SHP77 (cell line): ENCODE measurements at regions not wholly inside any gene's neighbourhood (a gene's known extent, or its start where the extent isn't known, plus 50 kb on each side); places are given as distances from the start of the nearest gene placed in this dataset.
"Not testable (repeated sequence)": the region's sequence is repeated elsewhere in the genome, so short reads cannot be mapped to it uniquely, and the experiment has no call there.

Experiments used
- DNase-seq, 2 experiments: peaks; one replicate each; lab custom pipeline; 2025; lab: John Stamatoyannopoulos, UW

- DNase-seq = no peak
Measured at GRCh38 chr20:55685425-55685824, 319.9 kb downstream of the CBLN4 start.

GRCh38 chr20:55684578-55684977 lies 320.7 kb downstream of the CBLN4 start:
- no peak for DNase-seq

- no peak for DNase-seq
Measured at GRCh38 chr20:55678970-55679667, 326.2 kb downstream of the CBLN4 start.

- DNase-seq = no peak
Measured at GRCh38 chr20:55678126-55678525, 327.2 kb downstream of the CBLN4 start.

- DNase-seq = no peak
Measured at GRCh38 chr20:55677011-55677410, 328.3 kb downstream of the CBLN4 start.

- no peak for DNase-seq
Measured at GRCh38 chr20:55676097-55676496, 329.2 kb downstream of the CBLN4 start.

- DNase-seq = no peak
Measured at GRCh38 chr20:55668631-55669030, 336.7 kb downstream of the CBLN4 start.

- no peak for DNase-seq
Measured at GRCh38 chr20:55667955-55668354, 337.4 kb downstream of the CBLN4 start.

GRCh38 chr20:55667024-55667423 lies 338.3 kb downstream of the CBLN4 start:
- no peak for DNase-seq

- no peak for DNase-seq
Measured at GRCh38 chr20:55656231-55656775, 349.0 kb downstream of the CBLN4 start.

GRCh38 chr20:55650657-55651360 lies 354.5 kb downstream of the CBLN4 start:
- no peak for DNase-seq

GRCh38 chr20:55649254-55649653 lies 356.1 kb downstream of the CBLN4 start:
- no peak for DNase-seq

- DNase-seq = no peak
Measured at GRCh38 chr20:55646851-55647250, 358.5 kb downstream of the CBLN4 start.

- DNase-seq = no peak
Measured at GRCh38 chr20:55641497-55641896, 363.8 kb downstream of the CBLN4 start.

GRCh38 chr20:55635870-55636269 lies 369.4 kb downstream of the CBLN4 start:
- DNase-seq = no peak

GRCh38 chr20:55632592-55632991 lies 372.7 kb downstream of the CBLN4 start:
- DNase-seq = no peak

GRCh38 chr20:55629143-55629542 lies 376.2 kb downstream of the CBLN4 start:
- DNase-seq = not testable (repeated sequence)

GRCh38 chr20:55626716-55627115 lies 378.6 kb downstream of the CBLN4 start:
- DNase-seq = no peak

GRCh38 chr20:55616367-55616766 lies 389.0 kb downstream of the CBLN4 start:
- no peak for DNase-seq

GRCh38 chr20:55615818-55616217 lies 389.5 kb downstream of the CBLN4 start:
- DNase-seq = no peak

- no peak for DNase-seq
Measured at GRCh38 chr20:55614220-55614757, 391.0 kb downstream of the CBLN4 start.

- no peak for DNase-seq
Measured at GRCh38 chr20:55610756-55611155, 394.6 kb downstream of the CBLN4 start.

- DNase-seq = no peak
Measured at GRCh38 chr20:55605594-55605993, 399.7 kb downstream of the CBLN4 start.
